RWPE2 (cell line): ENCODE measurements at regions not wholly inside any gene's neighbourhood (a gene's known extent, or its start where the extent isn't known, plus 50 kb on each side); places are given as distances from the start of the nearest gene placed in this dataset.

Source experiments
- ATAC-seq: fragments of 200-7000 bp; cut with Tn5 transposase; 3 replicates; pipeline ENCODE4 v1.9.1; 2021; ENCODE audit warnings: low read depth
- DNase-seq: peaks from one replicate; pipeline ENCODE4 v3.0.0-alpha.2; 2020; ENCODE audit warnings: low spot score
- H3K27ac ChIP-seq: fragments of 450-650 bp; 2 replicates; pipeline ENCODE4 v1.5.1; 2017; ENCODE audit warnings: mild to moderate bottlenecking; ENCODE audit not compliant: poor library complexity, severe bottlenecking
- H3K27me3 ChIP-seq: fragments of 250-450 bp; sonication (Bioruptor Pico); 2 replicates; pipeline ENCODE4 v1.5.1; 2021; ENCODE audit warnings: mild to moderate bottlenecking, moderate library complexity; ENCODE audit not compliant: insufficient read depth, poor library complexity, severe bottlenecking
- H3K36me3 ChIP-seq: fragments of 250-450 bp; sonication (Bioruptor Pico); 2 replicates; pipeline ENCODE4 v1.5.1; 2020; ENCODE audit warnings: low read depth, mild to moderate bottlenecking, moderate library complexity
- H3K4me1 ChIP-seq: fragments of 250-450 bp; sonication (Bioruptor Pico); 2 replicates; pipeline ENCODE4 v1.5.1; 2021; ENCODE audit warnings: mild to moderate bottlenecking, moderate library complexity; ENCODE audit not compliant: insufficient read depth, poor library complexity, severe bottlenecking
- H3K4me3 ChIP-seq: fragments of 250-450 bp; sonication (Bioruptor Pico); 2 replicates; pipeline ENCODE4 v1.5.1; 2021; ENCODE audit warnings: mild to moderate bottlenecking, moderate library complexity; ENCODE audit not compliant: severe bottlenecking
- H3K9me3 ChIP-seq: fragments of 250-450 bp; sonication (Bioruptor Pico); 2 replicates; pipeline ENCODE4 v1.5.1; 2021; ENCODE audit warnings: mild to moderate bottlenecking, moderate library complexity; ENCODE audit not compliant: severe bottlenecking
- TF ChIP-seq, protein P1 (sequence below): fragments of 450-650 bp; IDR thresholded peaks from one replicate; pipeline ENCODE4 v1.5.1; 2017; ENCODE audit warnings: mild to moderate bottlenecking, moderate library complexity; ENCODE audit not compliant: poor library complexity, severe bottlenecking

GRCh38 chr18:77635451-77635850 lies 385.8 kb downstream of the GALR1 start:
- TF ChIP-seq, protein P1, sequence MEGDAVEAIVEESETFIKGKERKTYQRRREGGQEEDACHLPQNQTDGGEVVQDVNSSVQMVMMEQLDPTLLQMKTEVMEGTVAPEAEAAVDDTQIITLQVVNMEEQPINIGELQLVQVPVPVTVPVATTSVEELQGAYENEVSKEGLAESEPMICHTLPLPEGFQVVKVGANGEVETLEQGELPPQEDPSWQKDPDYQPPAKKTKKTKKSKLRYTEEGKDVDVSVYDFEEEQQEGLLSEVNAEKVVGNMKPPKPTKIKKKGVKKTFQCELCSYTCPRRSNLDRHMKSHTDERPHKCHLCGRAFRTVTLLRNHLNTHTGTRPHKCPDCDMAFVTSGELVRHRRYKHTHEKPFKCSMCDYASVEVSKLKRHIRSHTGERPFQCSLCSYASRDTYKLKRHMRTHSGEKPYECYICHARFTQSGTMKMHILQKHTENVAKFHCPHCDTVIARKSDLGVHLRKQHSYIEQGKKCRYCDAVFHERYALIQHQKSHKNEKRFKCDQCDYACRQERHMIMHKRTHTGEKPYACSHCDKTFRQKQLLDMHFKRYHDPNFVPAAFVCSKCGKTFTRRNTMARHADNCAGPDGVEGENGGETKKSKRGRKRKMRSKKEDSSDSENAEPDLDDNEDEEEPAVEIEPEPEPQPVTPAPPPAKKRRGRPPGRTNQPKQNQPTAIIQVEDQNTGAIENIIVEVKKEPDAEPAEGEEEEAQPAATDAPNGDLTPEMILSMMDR: no peak
- Histone ChIP-seq H3K4me3 (no peak overlapping the region), H3K4me1 (no peaks in the 10 kb centered on the region), H3K36me3 (no peaks in the 10 kb centered on the region), H3K27me3 (no peaks in the 10 kb centered on the region), H3K9me3 (no peaks in the 10 kb centered on the region), H3K27ac (no peak overlapping the region)
- DNase-seq (no peak), ATAC-seq (no peak)

DNA sequence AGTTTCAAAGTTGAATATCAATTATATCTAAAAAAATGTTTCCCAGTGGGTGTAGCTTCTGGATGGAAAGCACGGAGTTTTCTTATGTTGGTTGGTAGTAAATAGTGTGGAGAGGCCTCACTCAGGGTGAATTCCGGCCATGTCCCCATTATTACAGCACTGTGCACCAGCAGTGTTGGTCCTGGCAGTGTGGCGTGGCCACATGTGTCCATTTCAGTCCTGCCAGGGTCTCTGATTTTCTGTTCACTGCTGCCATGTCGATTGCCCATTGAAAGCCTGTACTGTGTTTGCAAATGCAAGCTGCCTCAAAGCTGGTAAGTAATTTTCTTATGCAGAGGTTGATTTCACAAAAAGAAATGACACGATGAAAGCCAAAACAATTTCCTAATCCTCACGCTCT lies 386.2 kb downstream of the GALR1 start:
- Histone ChIP-seq H3K4me1 (no peaks in the 10 kb centered on the region), H3K9me3 (no peaks in the 10 kb centered on the region), H3K27ac (no peak overlapping the region), H3K36me3 (no peaks in the 10 kb centered on the region), H3K4me3 (no peak overlapping the region), H3K27me3 (no peaks in the 10 kb centered on the region)
- DNase-seq: no peak
- TF ChIP-seq, protein P1: no peak
- no peak for ATAC-seq

DNA sequence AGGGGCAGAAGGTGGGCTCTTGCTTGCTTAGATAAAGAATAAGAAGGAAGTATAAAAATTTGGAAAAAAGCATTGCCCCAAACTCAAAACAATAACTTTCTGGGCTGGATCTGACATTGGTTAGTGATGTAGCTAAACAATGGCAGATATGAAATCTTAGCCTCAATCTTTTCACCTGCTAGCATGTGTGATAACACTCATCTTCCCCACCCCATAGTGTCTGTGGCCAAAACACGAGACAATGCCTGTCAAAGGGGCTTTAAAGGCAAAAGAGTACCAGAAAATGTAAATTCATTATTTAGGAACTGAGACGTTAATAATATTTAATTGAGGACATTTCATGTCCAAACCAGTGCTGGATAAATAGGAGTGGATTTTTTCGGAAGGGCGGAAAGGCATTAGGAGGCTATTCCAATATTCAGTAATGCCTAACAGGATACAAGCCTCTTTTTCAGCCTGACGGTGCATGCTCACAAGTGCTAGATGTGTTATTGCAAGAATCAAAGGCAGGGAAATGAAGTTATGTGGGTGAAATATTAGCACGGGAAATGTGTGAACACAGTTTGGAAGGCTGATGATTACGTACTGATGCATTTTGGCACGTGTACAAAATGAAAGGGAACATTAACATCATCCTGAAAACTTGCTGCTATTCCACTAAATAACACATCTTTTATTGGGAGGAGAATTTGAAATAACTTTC lies 395.7 kb downstream of the GALR1 start:
- Histone ChIP-seq H3K27ac (no peak overlapping the region), H3K9me3 (peaks cover 2% of the 10 kb centered on the region), H3K27me3 (no peaks in the 10 kb centered on the region), H3K36me3 (no peaks in the 10 kb centered on the region), H3K4me1 (no peaks in the 10 kb centered on the region), H3K4me3 (no peak overlapping the region)
- TF ChIP-seq, protein P1: no peak
- DNase-seq (no peak), ATAC-seq (no peak)

DNA sequence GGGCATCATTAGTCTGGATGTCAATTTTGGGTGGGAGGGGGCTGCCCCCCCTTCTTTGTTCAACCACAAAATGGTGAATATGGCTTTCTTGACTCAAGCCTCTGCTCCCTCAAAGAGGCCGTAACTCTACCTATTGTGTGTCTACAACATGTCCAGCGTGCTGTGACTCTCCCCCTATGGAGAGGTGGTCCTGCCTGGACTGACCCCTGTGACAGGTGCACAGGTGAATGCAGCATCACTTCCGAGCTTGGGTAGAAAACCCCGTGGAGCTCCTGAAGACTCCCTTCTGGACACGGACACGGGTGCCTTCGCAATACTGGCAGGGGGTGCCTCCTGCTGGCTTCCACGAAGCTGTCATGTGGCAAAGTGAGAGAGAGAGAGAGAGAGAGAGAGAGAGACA lies 397.8 kb downstream of the GALR1 start:
- no peak overlapping the region for H3K4me3 ChIP-seq
- H3K9me3 ChIP-seq: peaks cover 2% of the 10 kb centered on the region
- no peak for DNase-seq
- H3K27me3 ChIP-seq: no peaks in the 10 kb centered on the region
- no peaks in the 10 kb centered on the region for H3K36me3 ChIP-seq
- no peaks in the 10 kb centered on the region for H3K4me1 ChIP-seq
- no peak for ATAC-seq
- H3K27ac ChIP-seq: no peak overlapping the region
- TF ChIP-seq, protein P1: no peak

- H3K27ac ChIP-seq: no peak overlapping the region
- H3K4me3 ChIP-seq: no peak overlapping the region
- ATAC-seq: no peak
- DNase-seq: no peak
- peaks cover 1% of the 10 kb centered on the region for H3K9me3 ChIP-seq
- H3K27me3 ChIP-seq: no peaks in the 10 kb centered on the region
- H3K36me3 ChIP-seq: no peaks in the 10 kb centered on the region
- TF ChIP-seq, protein P1: no peak
- H3K4me1 ChIP-seq: no peaks in the 10 kb centered on the region
These were observed 398.8 kb downstream of the GALR1 start for GRCh38 chr18:77648411-77648810.
